Uterus (tissue), 3 donors: ENCODE measurements at regions not wholly inside any gene's neighbourhood (a gene's known extent, or its start where the extent isn't known, plus 50 kb on each side); places are given as distances from the start of the nearest gene placed in this dataset.

Experiments used
- DNase-seq, 2 donors: peaks; one replicate each; pipeline ENCODE4 v3.0.0-alpha.2; 2019 to 2020
- H3K27ac ChIP-seq, 2 donors: fragments of 200-600 bp; sonication (generic); 1 replicate in 1 of 2; 2 replicates in 1 of 2; pipeline ENCODE4 v1.5.1; 2016 to 2018
- H3K27me3 ChIP-seq, 2 donors: fragments of 200-600 bp; sonication (generic); one replicate each; pipeline ENCODE4 v1.5.1; 2018 to 2019; ENCODE audit warnings: control low read depth in 1 of 2
- H3K36me3 ChIP-seq, 2 donors: fragments of 200-600 bp; sonication (generic); one replicate each; pipeline ENCODE4 v1.5.1; 2019; ENCODE audit warnings: control low read depth in 1 of 2
- H3K4me1 ChIP-seq, 2 donors: fragments of 200-600 bp; sonication (generic); one replicate each; pipeline ENCODE4 v1.5.1; 2018 to 2019; ENCODE audit warnings: control low read depth in 1 of 2
- H3K4me3 ChIP-seq, 2 donors: fragments of 200-600 bp; sonication (generic); 1 replicate in 1 of 2; 2 replicates in 1 of 2; pipeline ENCODE4 v1.5.1; 2018 to 2019; ENCODE audit warnings: mild to moderate bottlenecking in 1 of 2
- H3K9me3 ChIP-seq, 2 donors: fragments of 200-600 bp; sonication (generic); one replicate each; pipeline ENCODE4 v1.5.1; 2019; ENCODE audit warnings: control low read depth in 1 of 2
- CTCF ChIP-seq, 4 experiments: fragments of 200-600 bp in 2 of 4; fragments of 450-650 bp in 2 of 4; sonication (generic) in 2 of 4; IDR thresholded peaks; one replicate each; pipeline ENCODE4 v1.5.1; 2016 to 2019; ENCODE audit warnings: antibody characterized with exemption in 4 of 4, mild to moderate bottlenecking in 2 of 4, moderate library complexity in 1 of 4
- POLR2A ChIP-seq, 2 donors: fragments of 450-650 bp; IDR thresholded peaks; one replicate each; pipeline ENCODE4 v1.6.1; 2016; ENCODE audit warnings: antibody characterized with exemption in 2 of 2, mild to moderate bottlenecking in 1 of 2, moderate library complexity in 1 of 2
- intact Hi-C: fragments of 100-400 bp; cut with DNase I; formaldehyde crosslinking; loops from one replicate; pipeline ENCODE4 v1.15.1; 2023; ENCODE audit warnings: low total_unique reads
- donor health status: DM: yes; HTN: yes; CAD: no.

DNA sequence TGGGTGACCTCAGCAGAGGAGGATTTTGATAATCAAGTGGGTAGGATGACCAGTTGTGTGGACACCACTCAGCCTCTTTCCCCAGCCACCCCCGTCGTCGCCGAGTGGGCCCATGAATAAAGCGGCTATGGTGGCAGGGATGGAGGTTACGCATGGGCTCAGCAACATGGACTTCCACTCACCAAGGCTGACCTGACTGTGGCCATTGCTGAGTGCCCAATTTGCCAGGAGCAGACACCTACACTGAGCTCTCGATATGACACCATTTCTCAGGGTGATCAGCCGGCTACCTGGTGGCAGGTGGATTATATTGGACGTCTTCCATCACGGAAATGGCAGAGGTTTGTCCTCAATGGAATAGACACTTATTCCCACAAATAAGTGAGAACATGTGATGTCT, 361.3 kb downstream of the KLHL4 start:
- no peaks in the 10 kb centered on the region for H3K27me3 ChIP-seq
- intact Hi-C loops = no loop called here
- H3K4me3 ChIP-seq = no peak overlapping the region
- no peak for DNase-seq
- TF ChIP-seq POLR2A (IDR thresholded peaks at IDR 0.05) (no peak), CTCF (IDR thresholded peaks at IDR 0.05) (no peak)
- no peak overlapping the region for H3K27ac ChIP-seq
- no peaks in the 10 kb centered on the region for H3K9me3 ChIP-seq
- H3K36me3 ChIP-seq = no peaks in the 10 kb centered on the region
- H3K4me1 ChIP-seq = no peaks in the 10 kb centered on the region

DNA sequence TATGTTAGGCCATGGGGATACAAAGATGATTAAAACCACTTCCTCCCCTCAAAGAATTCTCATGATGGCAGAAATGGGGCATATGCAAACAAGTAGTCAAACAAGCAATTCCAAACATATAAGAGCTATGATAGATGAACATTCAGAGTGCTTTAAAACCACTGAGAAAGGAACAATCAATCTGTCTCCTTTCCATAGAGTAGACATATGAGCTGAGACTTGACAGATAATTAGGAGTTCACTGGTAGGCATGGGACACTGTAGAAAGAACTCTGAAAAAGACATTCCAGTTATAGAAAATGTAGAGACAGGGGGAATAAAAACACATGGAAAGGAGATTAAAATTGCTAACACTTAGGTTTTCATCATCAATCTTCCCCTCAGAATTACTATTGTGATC, 372.8 kb downstream of the KLHL4 start:
- intact Hi-C loops = no loop called here
- Histone ChIP-seq H3K4me1 (peaks cover 0 to 6% of the 10 kb centered on the region in 2 donors), H3K9me3 (no peaks in the 10 kb centered on the region), H3K27ac (no peak overlapping the region), H3K4me3 (no peak overlapping the region), H3K27me3 (no peaks in the 10 kb centered on the region), H3K36me3 (no peaks in the 10 kb centered on the region)
- TF ChIP-seq POLR2A (IDR thresholded peaks at IDR 0.05) = no peak
- DNase-seq = no peak

GRCh38 chrX:87895421-87895820, 377.8 kb downstream of the KLHL4 start:
- intact Hi-C loops = no loop called here
- TF ChIP-seq POLR2A (IDR thresholded peaks at IDR 0.05) = no peak
- TF ChIP-seq CTCF (IDR thresholded peaks at IDR 0.05) = no peak
- H3K27ac ChIP-seq = peak overlapping the region; percentile 12 to 35
- no peak overlapping the region for H3K4me3 ChIP-seq
- H3K4me1 ChIP-seq = peaks cover 0 to 6% of the 10 kb centered on the region in 2 donors
- DNase-seq = no peak
- H3K36me3 ChIP-seq = no peaks in the 10 kb centered on the region
- no peaks in the 10 kb centered on the region for H3K27me3 ChIP-seq
- no peaks in the 10 kb centered on the region for H3K9me3 ChIP-seq

GRCh38 chrX:87896057-87896456, 378.5 kb downstream of the KLHL4 start:
- no peak overlapping the region for H3K4me3 ChIP-seq
- no peak for TF ChIP-seq CTCF (IDR thresholded peaks at IDR 0.05)
- DNase-seq = no peak

GRCh38 chrX:87900320-87900908, 382.8 kb downstream of the KLHL4 start:
- H3K27me3 ChIP-seq = no peaks in the 10 kb centered on the region
- no peak for TF ChIP-seq CTCF (IDR thresholded peaks at IDR 0.05)
- TF ChIP-seq POLR2A (IDR thresholded peaks at IDR 0.05) = no peak
- no peaks in the 10 kb centered on the region for H3K36me3 ChIP-seq
- no peaks in the 10 kb centered on the region for H3K4me1 ChIP-seq
- intact Hi-C loops = no loop called here
- H3K4me3 ChIP-seq = peak overlapping the region in 1 of 2 donors; percentile 6
- H3K9me3 ChIP-seq = no peaks in the 10 kb centered on the region
- H3K27ac ChIP-seq = no peak overlapping the region
- DNase-seq = no peak

More at GRCh38 chrX:87896057-87896456, 378.5 kb downstream of the KLHL4 start:
- intact Hi-C loops = no loop called here
- H3K9me3 ChIP-seq = no peaks in the 10 kb centered on the region
- no peaks in the 10 kb centered on the region for H3K27me3 ChIP-seq
- peak overlapping the region in 1 of 2 donors; percentile 12 for H3K27ac ChIP-seq
- no peaks in the 10 kb centered on the region for H3K36me3 ChIP-seq
- peaks cover 0 to 6% of the 10 kb centered on the region in 2 donors for H3K4me1 ChIP-seq

DNA sequence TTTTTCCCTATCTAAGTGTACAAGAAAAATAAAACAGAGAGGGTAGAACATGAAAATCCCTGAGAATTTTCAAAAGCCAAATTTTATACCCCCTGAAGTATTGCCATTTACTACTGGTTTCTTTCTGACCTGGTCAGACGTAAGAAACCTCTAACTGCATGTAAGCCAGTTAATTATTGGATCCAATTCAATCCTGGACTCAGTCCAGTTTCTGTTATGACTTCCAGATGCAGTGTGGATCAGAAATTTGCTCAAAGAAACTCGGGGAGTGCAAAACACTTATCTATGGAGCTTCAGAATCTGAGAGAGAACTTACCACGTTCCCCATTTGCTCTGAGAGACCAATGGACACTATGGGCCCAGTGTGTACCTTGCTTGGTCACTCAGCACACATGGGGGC, 383.5 kb downstream of the KLHL4 start:
- intact Hi-C loops = no loop called here
- no peaks in the 10 kb centered on the region for H3K36me3 ChIP-seq
- H3K4me1 ChIP-seq = no peaks in the 10 kb centered on the region
- H3K4me3 ChIP-seq = no peak overlapping the region
- TF ChIP-seq CTCF (IDR thresholded peaks at IDR 0.05) (no peak), POLR2A (IDR thresholded peaks at IDR 0.05) (no peak)
- H3K9me3 ChIP-seq = no peaks in the 10 kb centered on the region
- H3K27me3 ChIP-seq = no peaks in the 10 kb centered on the region
- DNase-seq = no peak
- no peak overlapping the region for H3K27ac ChIP-seq
